B cell (primary cell): ENCODE measurements at regions not wholly inside any gene's neighbourhood (a gene's known extent, or its start where the extent isn't known, plus 50 kb on each side); places are given as distances from the start of the nearest gene placed in this dataset.

Source experiments
- ATAC-seq: fragments of 200-7000 bp; cut with Tn5 transposase; one replicate; pipeline ENCODE4 v1.10.0; 2021; ENCODE audit warnings: low read depth, mild to moderate bottlenecking, moderate number of reproducible peaks, moderate library complexity
- CTCF ChIA-PET: fragments of 350-600 bp; sonication (Branson Sonifier 250); formaldehyde crosslinking; loops from one replicate; lab custom pipeline; 2021; ENCODE audit warnings: antibody characterized with exemption, inconsistent platforms; lab: Charles Lee
- POLR2A ChIA-PET: fragments of 350-600 bp; sonication (Branson Sonifier 250); formaldehyde crosslinking; loops from one replicate; lab custom pipeline; 2021; ENCODE audit warnings: antibody characterized with exemption; lab: Charles Lee
- DNase-seq: peaks from one replicate; pipeline ENCODE4 v3.0.0; 2013
- H2AFZ ChIP-seq: 2 replicates; pipeline ENCODE4 v1.6.1; 2012; ENCODE audit warnings: mild to moderate bottlenecking, low read depth, low read length; ENCODE audit not compliant: insufficient read depth, poor library complexity, severe bottlenecking
- H3K27ac ChIP-seq, 2 donors: 1 replicate in 1 of 2; 2 replicates in 1 of 2; pipeline ENCODE4 v1.5.1; 2012 to 2013; ENCODE audit warnings: low read length in 2 of 2, mild to moderate bottlenecking in 2 of 2, moderate library complexity in 1 of 2
- H3K27me3 ChIP-seq, 4 experiments: fragments of 200-600 bp in 1 of 4; sonication (generic) in 1 of 4; replicated peaks in 1 of 4; 1 replicate in 2 of 4; 2 replicates in 2 of 4; pipeline versions ENCODE4 v1.6.1 to v1.7.0; 2013 to 2016; ENCODE audit warnings: low read length in 3 of 4, mild to moderate bottlenecking in 2 of 4, mixed read lengths in 1 of 4, moderate library complexity in 1 of 4; ENCODE audit not compliant: insufficient read depth in 4 of 4, control insufficient read depth in 3 of 4; ENCODE audit errors: control extremely low read depth in 1 of 4
- H3K36me3 ChIP-seq, 2 experiments: replicated peaks in 1 of 2; 1 replicate in 1 of 2; 2 replicates in 1 of 2; pipeline versions ENCODE4 v1.6.1 to v1.7.1; 2013; ENCODE audit warnings: low read length in 1 of 2; ENCODE audit not compliant: insufficient read depth in 2 of 2, control insufficient read depth in 1 of 2; ENCODE audit errors: control extremely low read depth in 1 of 2, extremely low read depth in 1 of 2
- H3K4me1 ChIP-seq, 2 donors: fragments of 200-600 bp in 1 of 2; sonication (generic) in 1 of 2; 1 replicate in 1 of 2; 2 replicates in 1 of 2; pipeline versions ENCODE4 v1.5.1 to v1.6.1; 2013 to 2017; ENCODE audit warnings: low read length in 2 of 2; ENCODE audit not compliant: control insufficient read depth in 2 of 2, insufficient read depth in 2 of 2
- H3K4me2 ChIP-seq: replicated peaks from 2 replicates; pipeline ENCODE3; 2012; ENCODE audit warnings: mild to moderate bottlenecking, low read depth, low read length; ENCODE audit not compliant: poor library complexity, severe bottlenecking
- H3K4me3 ChIP-seq, 5 experiments: fragments of 200-600 bp in 1 of 5; sonication (generic) in 1 of 5; 1 replicate in 3 of 5; 2 replicates in 2 of 5; pipeline versions ENCODE4 v1.5.1 to v1.7.0; 2011 to 2016; ENCODE audit warnings: low read length in 4 of 5, mild to moderate bottlenecking in 4 of 5, low read depth in 2 of 5, control low read depth in 1 of 5, moderate library complexity in 1 of 5; ENCODE audit not compliant: insufficient read depth in 1 of 5; ENCODE audit errors: control extremely low read depth in 1 of 5, extremely low read depth in 1 of 5
- H3K79me2 ChIP-seq: fragments of 200-600 bp; sonication (generic); one replicate; pipeline ENCODE4 v1.6.0; 2016; ENCODE audit warnings: low read length; ENCODE audit not compliant: control insufficient read depth, insufficient read depth
- H3K9ac ChIP-seq: fragments of 200-600 bp; sonication (generic); 2 replicates; pipeline ENCODE4 v1.6.1; 2017; ENCODE audit warnings: mild to moderate bottlenecking, low read length, moderate library complexity
- H3K9me3 ChIP-seq, 3 donors: one replicate each; pipeline versions ENCODE4 v1.6.1 to v1.7.1; 2013; ENCODE audit warnings: low read length in 2 of 3; ENCODE audit not compliant: control insufficient read depth in 2 of 3, insufficient read depth in 1 of 3; ENCODE audit errors: control extremely low read depth in 1 of 3
- H4K20me1 ChIP-seq: 2 replicates; pipeline ENCODE4 v1.6.0; 2012; ENCODE audit warnings: mild to moderate bottlenecking, low read length; ENCODE audit not compliant: insufficient read depth, control insufficient read depth, poor library complexity, severe bottlenecking
- H3K27ac Mint-ChIP-seq: one replicate; pipeline ENCODE4 v1.8.0; 2021; ENCODE audit warnings: mixed read lengths
- H3K27me3 Mint-ChIP-seq: one replicate; pipeline ENCODE4 v1.8.0; 2021; ENCODE audit warnings: mixed read lengths
- H3K4me1 Mint-ChIP-seq: one replicate; pipeline ENCODE4 v1.8.0; 2021; ENCODE audit warnings: mixed read lengths
- H3K4me3 Mint-ChIP-seq: one replicate; pipeline ENCODE4 v1.8.0; 2021; ENCODE audit warnings: mixed read lengths
- H3K9me3 Mint-ChIP-seq: one replicate; pipeline ENCODE4 v1.8.0; 2022; ENCODE audit warnings: mixed read lengths; ENCODE audit not compliant: insufficient read depth
- EZH2 ChIP-seq: IDR thresholded peaks from 2 replicates; pipeline ENCODE4 v1.6.1; 2012; ENCODE audit warnings: borderline replicate concordance, low read depth, mild to moderate bottlenecking, moderate library complexity, low read length; ENCODE audit not compliant: insufficient read depth, poor library complexity, severe bottlenecking
- WGBS: methylation state at CpG from one replicate; pipeline ENCODE4 v1.1.5; 2013; ENCODE audit warnings: missing lambda C conversion rate; ENCODE audit not compliant: insufficient coverage; 5-methylcytosine and 5-hydroxymethylcytosine counted together
- intact Hi-C: fragments of 100-400 bp; cut with micrococcal nuclease; formaldehyde crosslinking; loops from one replicate; pipeline ENCODE4 v1.10.0; 2022
- TF ChIP-seq, protein P1 (sequence below): fragments of 200-600 bp; IDR thresholded peaks from one replicate; pipeline ENCODE4 v1.8.0; 2022; ENCODE audit warnings: antibody characterized with exemption, mild to moderate bottlenecking

- H3K36me3 ChIP-seq = no peaks in the 10 kb centered on the region
- H3K27ac ChIP-seq = no peak overlapping the region
- no peak overlapping the region for H3K4me3 ChIP-seq
- H3K9me3 ChIP-seq = no peaks in the 10 kb centered on the region
- Mint-ChIP-seq H3K27me3 (peaks cover 13% of the 10 kb centered on the region), H3K4me3 (no peak overlapping the region), H3K4me1 (no peaks in the 10 kb centered on the region), H3K27ac (no peak overlapping the region), H3K9me3 (no peaks in the 10 kb centered on the region)
- ATAC-seq (no peak), DNase-seq (no peak)
- intact Hi-C loops = no loop called here
- TF ChIP-seq, protein P1, sequence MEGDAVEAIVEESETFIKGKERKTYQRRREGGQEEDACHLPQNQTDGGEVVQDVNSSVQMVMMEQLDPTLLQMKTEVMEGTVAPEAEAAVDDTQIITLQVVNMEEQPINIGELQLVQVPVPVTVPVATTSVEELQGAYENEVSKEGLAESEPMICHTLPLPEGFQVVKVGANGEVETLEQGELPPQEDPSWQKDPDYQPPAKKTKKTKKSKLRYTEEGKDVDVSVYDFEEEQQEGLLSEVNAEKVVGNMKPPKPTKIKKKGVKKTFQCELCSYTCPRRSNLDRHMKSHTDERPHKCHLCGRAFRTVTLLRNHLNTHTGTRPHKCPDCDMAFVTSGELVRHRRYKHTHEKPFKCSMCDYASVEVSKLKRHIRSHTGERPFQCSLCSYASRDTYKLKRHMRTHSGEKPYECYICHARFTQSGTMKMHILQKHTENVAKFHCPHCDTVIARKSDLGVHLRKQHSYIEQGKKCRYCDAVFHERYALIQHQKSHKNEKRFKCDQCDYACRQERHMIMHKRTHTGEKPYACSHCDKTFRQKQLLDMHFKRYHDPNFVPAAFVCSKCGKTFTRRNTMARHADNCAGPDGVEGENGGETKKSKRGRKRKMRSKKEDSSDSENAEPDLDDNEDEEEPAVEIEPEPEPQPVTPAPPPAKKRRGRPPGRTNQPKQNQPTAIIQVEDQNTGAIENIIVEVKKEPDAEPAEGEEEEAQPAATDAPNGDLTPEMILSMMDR = no peak
- no peak for TF ChIP-seq EZH2
- ChIA-PET CTCF (no interaction called here), POLR2A (no interaction called here)
- no peak overlapping the region for H2AFZ ChIP-seq
- H3K4me2 ChIP-seq = no peak overlapping the region
- WGBS = 90% methylated on average over 2 of the region's 2 CpGs
- H3K4me1 ChIP-seq = no peaks in the 10 kb centered on the region
- no peaks in the 10 kb centered on the region for H3K27me3 ChIP-seq
- H3K79me2 ChIP-seq = no peaks in the 10 kb centered on the region
- no peak overlapping the region for H3K9ac ChIP-seq
- no peaks in the 10 kb centered on the region for H4K20me1 ChIP-seq
Observed at GRCh38 chr15:38761681-38762080, 197.1 kb upstream of the RASGRP1 start.

DNA sequence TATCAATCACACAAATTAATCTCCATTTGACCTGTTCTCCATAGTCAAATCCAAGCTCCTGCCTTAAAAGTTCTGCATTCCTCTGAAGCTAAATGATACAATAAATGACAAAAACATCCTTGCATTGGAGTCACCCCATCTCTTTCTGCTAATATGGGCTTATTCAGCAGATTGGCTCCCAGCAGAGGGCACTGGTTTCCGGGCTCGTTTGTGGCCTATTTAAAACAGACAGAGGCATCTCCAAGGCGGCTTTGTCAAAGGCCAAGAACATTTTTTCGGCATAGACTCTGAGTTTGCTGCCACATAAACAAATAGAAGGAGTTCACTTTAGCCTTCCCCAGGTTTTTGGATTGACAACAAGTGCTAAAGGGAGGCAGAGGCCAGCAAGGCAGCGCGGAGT is 204.4 kb upstream of the RASGRP1 start:
- 82% methylated on average over 6 of the region's 6 CpGs for WGBS
- Histone ChIP-seq H3K79me2 (no peaks in the 10 kb centered on the region), H3K4me3 (no peak overlapping the region), H3K27ac (no peak overlapping the region), H3K4me2 (no peak overlapping the region), H2AFZ (no peak overlapping the region), H3K36me3 (no peaks in the 10 kb centered on the region), H3K9me3 (no peaks in the 10 kb centered on the region), H3K27me3 (no peaks in the 10 kb centered on the region), H4K20me1 (no peaks in the 10 kb centered on the region), H3K9ac (no peak overlapping the region), H3K4me1 (no peaks in the 10 kb centered on the region)
- Mint-ChIP-seq H3K4me1 (no peaks in the 10 kb centered on the region), H3K9me3 (no peaks in the 10 kb centered on the region), H3K27me3 (peaks cover 12% of the 10 kb centered on the region), H3K4me3 (no peak overlapping the region), H3K27ac (no peak overlapping the region)
- intact Hi-C loops = no loop called here
- no peak for TF ChIP-seq EZH2
- TF ChIP-seq, protein P1 = no peak
- ChIA-PET CTCF (no interaction called here), POLR2A (no interaction called here)
- DNase-seq (no peak), ATAC-seq (no peak)
